Upper lobe of left lung (tissue), 4 donors: ENCODE measurements at regions not wholly inside any gene's neighbourhood (a gene's known extent, or its start where the extent isn't known, plus 50 kb on each side); places are given as distances from the start of the nearest gene placed in this dataset.

ENCODE experiments used
- CTCF ChIP-seq, 6 experiments: fragments of 450-650 bp in 4 of 6; fragments of 200-600 bp in 2 of 6; sonication (generic) in 2 of 6; IDR thresholded peaks; one replicate each; pipeline ENCODE4 v1.5.1; 2016 to 2019; ENCODE audit warnings: antibody characterized with exemption in 6 of 6
- POLR2A ChIP-seq, 4 donors: fragments of 450-650 bp; IDR thresholded peaks; one replicate each; pipeline ENCODE4 v1.5.1; 2016 to 2017; ENCODE audit warnings: antibody characterized with exemption in 4 of 4, mild to moderate bottlenecking in 2 of 4

GRCh38 chr1:177656598-177656997 lies 313.3 kb downstream of the SEC16B start:
- TF ChIP-seq CTCF (IDR thresholded peaks at IDR 0.05) (no peak), POLR2A (IDR thresholded peaks at IDR 0.05) (no peak)
